ENCODE measurements at regions not wholly inside any gene's neighbourhood (a gene's known extent, or its start where the extent isn't known, plus 50 kb on each side); places are given as distances from the start of the nearest gene placed in this dataset.

DNA sequence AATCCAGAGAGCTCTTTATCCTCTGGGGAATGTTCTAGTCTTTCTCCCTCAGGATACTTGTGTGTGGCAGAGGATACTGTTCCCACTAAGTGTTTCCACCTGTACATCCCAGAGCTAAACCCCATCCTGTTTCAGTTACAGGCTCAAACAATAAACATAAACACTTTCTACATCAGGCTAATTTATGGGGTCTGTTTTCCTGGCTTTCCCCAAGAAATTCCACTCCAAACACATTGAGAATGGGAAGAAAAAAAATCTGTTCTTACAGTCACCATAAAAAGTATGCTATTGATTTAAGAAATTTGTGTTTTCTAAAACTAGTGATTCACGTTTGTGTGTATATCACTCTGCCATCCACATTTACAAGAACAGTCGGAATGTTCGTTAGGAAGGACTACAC lies 293.9 kb upstream of the FOXQ1 start:
- TF ChIP-seq CTCF (IDR thresholded peaks at IDR 0.05; ENCODE audit: poor library complexity): no peak
- TF ChIP-seq EZH2 (IDR thresholded peaks at IDR 0.05; ENCODE audit: borderline replicate concordance): no peak
- no peak for TF ChIP-seq EZH2phosphoT487 (IDR thresholded peaks at IDR 0.05; ENCODE audit: low read depth, severe bottlenecking, unreplicated experiment)

All from hepatocyte (in vitro differentiated cells).